ENCODE measurements at regions not wholly inside any gene's neighbourhood (a gene's known extent, or its start where the extent isn't known, plus 50 kb on each side); places are given as distances from the start of the nearest gene placed in this dataset.
"Not testable (repeated sequence)": the region's sequence is repeated elsewhere in the genome, so short reads cannot be mapped to it uniquely, and the experiment has no call there.

GRCh38 chr13:33353210-33353609, 67.7 kb upstream of the STARD13 start:
- no peaks in the 10 kb centered on the region for H3K36me3 ChIP-seq
- H3K4me1 ChIP-seq: peaks cover 7% of the 10 kb centered on the region
- H3K4me3 ChIP-seq: no peak overlapping the region
- peak; percentile 51 for DNase-seq
- no peaks in the 10 kb centered on the region for H3K9me3 ChIP-seq
- no peaks in the 10 kb centered on the region for H3K27me3 ChIP-seq
- intact Hi-C loops (cut with DNase I): no loop called here
- no peak overlapping the region for H3K27ac ChIP-seq
- TF ChIP-seq, protein P1, sequence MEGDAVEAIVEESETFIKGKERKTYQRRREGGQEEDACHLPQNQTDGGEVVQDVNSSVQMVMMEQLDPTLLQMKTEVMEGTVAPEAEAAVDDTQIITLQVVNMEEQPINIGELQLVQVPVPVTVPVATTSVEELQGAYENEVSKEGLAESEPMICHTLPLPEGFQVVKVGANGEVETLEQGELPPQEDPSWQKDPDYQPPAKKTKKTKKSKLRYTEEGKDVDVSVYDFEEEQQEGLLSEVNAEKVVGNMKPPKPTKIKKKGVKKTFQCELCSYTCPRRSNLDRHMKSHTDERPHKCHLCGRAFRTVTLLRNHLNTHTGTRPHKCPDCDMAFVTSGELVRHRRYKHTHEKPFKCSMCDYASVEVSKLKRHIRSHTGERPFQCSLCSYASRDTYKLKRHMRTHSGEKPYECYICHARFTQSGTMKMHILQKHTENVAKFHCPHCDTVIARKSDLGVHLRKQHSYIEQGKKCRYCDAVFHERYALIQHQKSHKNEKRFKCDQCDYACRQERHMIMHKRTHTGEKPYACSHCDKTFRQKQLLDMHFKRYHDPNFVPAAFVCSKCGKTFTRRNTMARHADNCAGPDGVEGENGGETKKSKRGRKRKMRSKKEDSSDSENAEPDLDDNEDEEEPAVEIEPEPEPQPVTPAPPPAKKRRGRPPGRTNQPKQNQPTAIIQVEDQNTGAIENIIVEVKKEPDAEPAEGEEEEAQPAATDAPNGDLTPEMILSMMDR (IDR thresholded peaks at IDR 0.05): no peak
- H3K9ac ChIP-seq (ENCODE audit: low read depth in 2 of 2, low read length in 2 of 2): no peak overlapping the region

- intact Hi-C loops (cut with DNase I): no loop called here
- Histone ChIP-seq H3K27ac (no peak overlapping the region), H3K9me3 (no peaks in the 10 kb centered on the region), H3K36me3 (no peaks in the 10 kb centered on the region), H3K4me1 (peaks cover 7% of the 10 kb centered on the region), H3K27me3 (no peaks in the 10 kb centered on the region), H3K4me3 (no peak overlapping the region), H3K9ac (ENCODE audit: low read depth in 2 of 2, low read length in 2 of 2) (no peak overlapping the region)
- no peak for DNase-seq
- TF ChIP-seq, protein P1 (IDR thresholded peaks at IDR 0.05): no peak
Observed at GRCh38 chr13:33353646-33354045, 68.1 kb upstream of the STARD13 start.

DNA sequence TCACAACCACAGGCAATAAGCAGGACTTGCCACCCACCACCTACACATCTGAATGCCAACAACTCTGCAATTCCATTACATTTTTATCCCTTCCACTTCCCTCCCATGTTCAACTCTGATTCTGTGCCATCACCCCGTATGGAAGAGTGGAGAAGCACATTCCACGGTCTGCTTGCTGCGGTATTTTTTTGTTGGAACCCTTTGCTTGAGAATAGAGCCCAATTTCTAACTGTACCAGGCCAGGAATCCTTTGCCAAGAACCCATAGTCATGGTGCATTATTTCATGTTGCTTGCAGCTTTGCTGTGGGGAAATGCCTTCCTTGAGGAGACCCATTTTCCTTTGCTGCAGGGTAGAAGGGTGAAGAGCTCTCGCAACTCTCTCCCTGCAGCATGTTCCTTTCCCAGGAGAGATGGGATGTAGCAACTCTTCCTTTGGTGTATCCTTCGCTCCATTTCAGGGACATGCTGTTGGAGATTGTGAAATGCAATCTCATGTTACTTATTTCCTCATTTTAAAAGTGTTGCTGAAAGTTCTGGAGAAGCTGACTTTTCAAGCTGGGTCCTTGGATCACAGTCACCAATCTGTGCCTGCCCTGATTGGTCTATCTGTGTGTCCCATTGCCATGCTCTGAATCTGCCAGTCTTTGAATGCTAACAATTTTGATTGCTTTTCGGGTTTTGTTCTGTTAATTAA, 69.8 kb upstream of the STARD13 start:
- intact Hi-C loops (cut with DNase I): no loop called here
- H3K4me3 ChIP-seq: no peak overlapping the region
- H3K9ac ChIP-seq (ENCODE audit: low read depth in 2 of 2, low read length in 2 of 2): no peak overlapping the region
- H3K27me3 ChIP-seq: no peaks in the 10 kb centered on the region
- no peaks in the 10 kb centered on the region for H3K9me3 ChIP-seq
- H3K27ac ChIP-seq: no peak overlapping the region
- H3K4me1 ChIP-seq: peaks cover 7% of the 10 kb centered on the region
- TF ChIP-seq, protein P1 (IDR thresholded peaks at IDR 0.05): no peak
- H3K36me3 ChIP-seq: no peaks in the 10 kb centered on the region
- DNase-seq: no peak

DNA sequence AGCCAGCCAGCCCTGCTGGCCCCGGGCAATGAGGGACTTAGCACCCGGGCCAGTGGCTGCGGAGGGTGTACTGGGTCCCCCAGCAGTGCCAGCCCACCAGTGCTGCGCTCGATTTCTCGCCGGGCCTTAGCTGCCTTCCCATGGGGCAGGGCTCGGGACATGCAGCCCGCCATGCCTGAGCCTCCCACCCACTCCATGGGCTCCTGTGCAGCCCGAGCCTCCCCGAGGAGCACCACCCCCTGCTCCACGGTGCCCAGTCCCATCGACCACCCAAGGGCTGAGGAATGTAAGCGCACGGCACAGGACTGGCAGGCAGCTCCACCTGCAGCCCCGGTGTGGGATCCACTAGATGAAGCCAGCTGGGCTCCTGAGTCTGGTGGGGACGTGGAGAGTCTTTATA, 72.5 kb upstream of the STARD13 start:
- H3K4me3 ChIP-seq; intact Hi-C loops (cut with DNase I); H3K27me3 ChIP-seq; H3K9ac ChIP-seq (ENCODE audit: low read depth in 2 of 2, low read length in 2 of 2); H3K27ac ChIP-seq; H3K9me3 ChIP-seq; DNase-seq; H3K4me1 ChIP-seq; H3K36me3 ChIP-seq: not testable (repeated sequence)

DNA sequence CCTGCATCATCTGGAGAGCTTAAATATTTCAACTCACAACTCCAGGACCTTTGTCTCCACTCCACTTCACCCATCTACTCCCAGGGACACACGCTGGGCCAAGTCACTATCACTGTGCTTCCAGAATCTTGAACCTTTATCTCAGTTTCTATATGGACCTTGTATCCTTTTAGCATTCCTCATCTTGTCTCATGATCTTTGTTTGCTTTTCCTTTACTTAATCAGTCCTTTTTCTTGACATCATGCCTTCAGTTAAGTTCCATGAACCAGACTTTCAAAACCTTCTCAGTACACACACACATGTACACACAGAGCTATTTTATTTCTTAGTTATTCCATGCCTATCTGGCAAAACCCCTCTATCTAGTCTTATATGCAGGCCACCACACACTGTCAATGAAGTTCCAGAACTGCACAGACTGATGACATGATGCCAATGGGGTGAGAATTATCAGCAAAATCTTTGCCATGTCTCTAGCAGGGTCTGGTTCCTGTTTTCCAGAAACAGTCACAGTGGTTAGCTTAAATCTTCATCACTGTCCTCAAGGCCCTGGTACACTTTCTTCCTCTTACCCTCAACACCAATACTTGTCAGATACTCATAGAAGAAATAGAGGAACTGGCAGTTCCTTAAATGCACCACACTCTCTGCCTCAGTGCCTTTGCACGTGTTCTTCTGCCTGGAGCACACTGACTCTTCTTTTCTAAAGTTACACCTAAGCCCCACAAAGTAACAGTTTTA, 77.6 kb upstream of the STARD13 start:
- no peaks in the 10 kb centered on the region for H3K4me1 ChIP-seq
- intact Hi-C loops (cut with DNase I): no loop called here
- no peaks in the 10 kb centered on the region for H3K36me3 ChIP-seq
- no peak overlapping the region for H3K27ac ChIP-seq
- H3K27me3 ChIP-seq: no peaks in the 10 kb centered on the region
- TF ChIP-seq, protein P1 (IDR thresholded peaks at IDR 0.05): no peak
- H3K9me3 ChIP-seq: no peaks in the 10 kb centered on the region
- no peak overlapping the region for H3K4me3 ChIP-seq
- no peak for DNase-seq
- H3K9ac ChIP-seq (ENCODE audit: low read depth in 2 of 2, low read length in 2 of 2): no peak overlapping the region

- intact Hi-C loops (cut with DNase I): no loop called here
- H3K27ac ChIP-seq: no peak overlapping the region
- H3K9ac ChIP-seq (ENCODE audit: low read depth in 2 of 2, low read length in 2 of 2): no peak overlapping the region
- H3K27me3 ChIP-seq: no peaks in the 10 kb centered on the region
- H3K9me3 ChIP-seq: no peaks in the 10 kb centered on the region
- no peak for DNase-seq
- TF ChIP-seq, protein P1 (IDR thresholded peaks at IDR 0.05): no peak
- no peak overlapping the region for H3K4me3 ChIP-seq
- no peaks in the 10 kb centered on the region for H3K4me1 ChIP-seq
- H3K36me3 ChIP-seq: no peaks in the 10 kb centered on the region
Observed at GRCh38 chr13:33364192-33364591, 78.6 kb upstream of the STARD13 start.
